CD1c-positive myeloid dendritic cell (primary cell): ENCODE measurements at regions not wholly inside any gene's neighbourhood (a gene's known extent, or its start where the extent isn't known, plus 50 kb on each side); places are given as distances from the start of the nearest gene placed in this dataset.

Experiments
- DNase-seq: peaks from one replicate; pipeline ENCODE4 v3.0.0-alpha.2; 2016; ENCODE audit errors: extremely low spot score

DNA sequence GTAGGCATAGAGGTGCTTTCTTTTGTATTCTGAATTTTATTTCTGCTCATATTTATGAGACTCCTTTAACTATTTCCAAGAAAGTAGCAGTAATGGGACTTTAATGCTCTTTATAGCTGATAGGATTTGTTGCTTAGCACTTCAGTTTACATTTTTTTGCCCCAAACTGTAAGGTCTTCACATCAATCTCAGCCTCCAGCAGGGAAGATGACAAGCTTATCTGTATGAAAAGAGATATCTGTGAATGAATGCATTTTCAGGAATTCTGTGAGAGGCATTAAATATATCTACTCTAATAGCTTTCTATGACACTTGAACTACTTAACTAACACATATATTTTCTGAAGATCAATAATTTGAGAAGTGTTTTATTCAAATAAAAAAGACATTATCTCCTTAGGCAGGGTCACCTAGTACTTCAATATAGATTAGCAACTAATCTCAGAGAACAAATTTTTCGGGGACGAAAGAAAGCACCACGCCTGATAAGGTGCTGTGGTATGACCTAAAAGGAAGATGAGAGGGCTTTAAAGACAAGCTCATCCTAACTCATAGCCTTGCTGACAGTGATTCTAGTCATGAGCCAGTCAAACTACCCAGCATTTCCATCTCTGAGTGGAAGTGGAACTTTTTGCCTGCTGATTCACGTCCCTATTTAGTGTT, 766.1 kb upstream of the CNTNAP5 start:
- DNase-seq = no peak

DNA sequence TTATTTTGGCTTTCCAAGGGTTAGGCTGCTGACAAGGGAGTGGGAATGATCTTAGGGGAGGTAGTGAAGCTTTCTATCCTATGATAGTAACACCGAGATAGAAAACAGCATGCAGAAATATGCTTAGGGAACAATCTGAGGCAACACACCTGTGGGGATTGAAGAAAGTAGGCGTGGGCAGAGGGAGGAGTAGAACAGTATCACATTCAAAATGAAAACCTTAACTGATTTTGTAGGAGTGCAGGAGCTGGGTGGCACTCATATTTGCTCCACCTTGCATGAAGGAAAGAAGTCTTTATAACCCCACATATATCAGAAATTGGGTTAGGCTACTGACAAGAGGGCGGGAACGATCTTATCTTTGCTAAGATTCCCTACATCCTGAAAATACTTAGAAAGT, 762.2 kb upstream of the CNTNAP5 start:
- no peak for DNase-seq

DNA sequence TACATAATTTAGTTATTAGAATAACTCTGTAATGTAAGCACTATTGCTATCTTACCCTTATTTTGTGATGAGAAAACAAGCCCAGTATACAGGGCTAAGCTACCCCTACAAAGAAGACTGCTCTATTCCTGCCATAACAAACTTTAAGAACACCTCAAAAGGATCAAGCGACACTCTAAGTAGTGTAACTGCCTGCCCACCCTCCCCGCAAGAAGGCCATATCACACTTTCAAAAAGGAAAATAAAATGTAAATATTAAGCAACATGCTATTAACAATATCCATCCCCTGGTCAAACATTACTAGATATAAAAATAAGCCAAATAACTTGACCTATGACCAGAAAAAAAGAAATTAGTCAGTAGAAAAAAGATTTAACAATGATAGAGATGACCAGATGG, 741.7 kb upstream of the CNTNAP5 start:
- no peak for DNase-seq

DNA sequence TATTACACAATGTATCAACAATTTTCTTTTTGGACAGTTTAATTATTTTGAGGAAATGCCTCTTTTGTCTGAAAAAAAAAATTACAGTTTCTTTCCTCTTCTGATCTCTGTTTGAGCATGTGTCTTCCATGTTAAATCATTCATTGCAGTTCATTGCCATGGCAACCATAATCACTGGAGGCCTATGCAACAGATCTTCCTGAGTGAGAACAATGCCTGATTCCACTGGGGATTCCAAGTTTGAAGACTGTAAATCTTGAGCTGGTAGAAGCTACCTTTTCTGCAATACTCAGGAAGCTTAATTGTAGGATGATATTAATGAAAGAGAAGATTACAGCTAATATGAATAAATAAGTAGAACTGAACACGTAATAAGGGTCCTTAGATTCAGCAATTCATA, 721.4 kb upstream of the CNTNAP5 start:
- DNase-seq = no peak
